GM21360 (cell line): ENCODE measurements at regions not wholly inside any gene's neighbourhood (a gene's known extent, or its start where the extent isn't known, plus 50 kb on each side); places are given as distances from the start of the nearest gene placed in this dataset.

ENCODE experiments used
- ATAC-seq: cut with Tn5 transposase; IDR thresholded peaks from one replicate; pipeline ENCODE4 v1.9.1; 2021; ENCODE audit warnings: mild to moderate bottlenecking, moderate library complexity; ENCODE audit not compliant: unreplicated experiment

DNA sequence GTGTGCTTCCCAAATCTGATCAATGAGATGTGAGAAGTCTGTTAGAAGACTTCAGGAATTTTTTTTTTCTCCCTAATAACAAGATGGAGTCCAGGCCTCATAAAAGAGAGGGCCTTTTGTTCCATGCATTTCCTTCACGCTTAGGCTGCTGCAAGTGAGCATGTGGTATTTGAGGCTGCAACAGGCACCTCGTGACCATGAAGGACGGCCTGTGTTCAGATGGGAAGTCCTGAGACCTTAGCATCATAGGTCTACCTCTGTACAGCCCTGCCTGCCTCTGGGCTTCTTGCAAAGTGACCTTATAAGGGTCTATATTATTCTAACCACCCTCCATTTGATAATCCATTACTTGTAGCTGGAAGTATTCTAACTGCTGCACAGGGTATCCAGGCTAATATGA, 86.6 kb downstream of the BOD1 start:
- ATAC-seq, result no peak

DNA sequence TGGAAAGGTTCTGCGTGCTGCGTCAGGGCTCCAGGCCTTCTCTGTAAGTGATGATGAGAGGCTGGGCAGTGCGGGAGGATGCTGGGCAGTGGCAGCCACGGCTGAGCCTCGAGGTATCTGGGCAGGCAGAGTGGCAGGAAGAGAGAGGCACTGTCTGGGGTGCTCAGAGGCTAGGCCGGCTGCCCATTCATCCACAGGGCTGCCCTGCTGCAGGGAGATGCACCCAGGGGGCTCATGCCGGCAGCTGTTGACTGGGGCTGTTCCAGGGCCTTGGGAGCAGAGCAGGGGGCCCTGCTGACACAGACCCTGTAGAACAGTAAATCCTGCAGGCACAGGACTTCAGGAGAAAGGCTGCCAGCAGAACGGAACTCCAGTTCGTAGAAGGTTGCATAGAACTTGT, 88.8 kb downstream of the BOD1 start:
- ATAC-seq, result no peak

- no peak for ATAC-seq
These were observed 92.3 kb downstream of the BOD1 start for GRCh38 chr5:173524136-173524535.

DNA sequence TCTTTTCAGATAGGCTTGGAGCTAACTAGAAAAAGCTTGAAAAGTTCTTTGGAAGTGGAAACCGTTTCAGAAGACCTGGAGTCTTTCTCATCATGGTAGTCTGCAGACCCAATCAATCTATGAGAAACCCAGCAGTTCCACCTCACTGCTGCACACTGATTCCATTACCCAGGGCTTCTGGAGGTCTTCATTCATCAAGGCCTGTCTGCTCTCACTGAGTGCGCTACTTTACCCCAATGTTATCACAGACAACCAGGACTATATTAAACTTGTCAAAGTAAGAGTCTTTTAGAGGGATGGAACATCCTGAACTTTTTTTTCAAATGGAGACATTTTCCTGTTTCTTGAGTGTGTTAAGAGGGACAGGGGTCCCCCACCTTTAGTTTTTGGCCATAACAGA, 93.1 kb downstream of the BOD1 start:
- no peak for ATAC-seq

- ATAC-seq, result no peak
These were observed 93.9 kb downstream of the BOD1 start for GRCh38 chr5:173522518-173522917.

DNA sequence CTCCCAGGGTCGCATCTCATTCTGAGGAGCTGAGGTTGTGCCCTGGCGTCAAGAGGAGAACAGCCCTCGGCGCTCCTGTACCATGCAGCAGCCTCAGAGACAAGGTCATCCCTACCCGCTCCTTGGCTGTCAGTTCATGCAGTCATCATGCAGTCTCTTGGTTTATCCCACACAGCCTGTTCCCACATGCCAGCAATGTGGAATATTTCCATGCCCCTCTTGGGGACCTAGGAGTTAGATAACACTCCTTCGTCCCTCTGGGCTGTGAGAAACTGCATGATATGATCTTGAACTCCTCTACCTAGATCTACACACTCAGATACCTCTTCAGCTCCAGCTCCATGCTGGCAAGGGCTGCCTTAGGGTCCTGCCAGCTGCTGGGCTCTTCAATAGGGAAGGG, 97.6 kb downstream of the BOD1 start:
- no peak for ATAC-seq

DNA sequence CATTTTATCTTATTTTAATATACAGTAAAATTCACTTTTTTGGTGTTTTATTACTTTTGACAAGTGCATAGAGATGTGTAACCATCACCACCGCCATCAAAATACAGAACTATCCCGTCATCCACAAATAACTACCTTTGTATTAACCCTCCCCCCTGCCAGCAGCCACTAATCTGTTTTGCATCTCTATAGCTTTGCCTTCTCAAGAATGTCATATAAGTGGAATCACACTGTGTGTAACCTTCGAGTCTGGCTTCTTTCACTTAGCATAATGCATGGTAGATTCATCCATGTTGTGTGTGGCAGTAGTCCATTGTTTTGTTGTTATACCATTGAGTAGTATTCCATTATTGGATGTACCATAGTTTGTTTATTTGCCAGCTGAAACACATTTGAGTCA, 98.8 kb downstream of the BOD1 start:
- no peak for ATAC-seq

- no peak for ATAC-seq
These were observed 100.9 kb downstream of the BOD1 start for GRCh38 chr5:173515526-173515925.

- ATAC-seq, result no peak
These were observed 101.8 kb downstream of the BOD1 start for GRCh38 chr5:173514661-173515060.

DNA sequence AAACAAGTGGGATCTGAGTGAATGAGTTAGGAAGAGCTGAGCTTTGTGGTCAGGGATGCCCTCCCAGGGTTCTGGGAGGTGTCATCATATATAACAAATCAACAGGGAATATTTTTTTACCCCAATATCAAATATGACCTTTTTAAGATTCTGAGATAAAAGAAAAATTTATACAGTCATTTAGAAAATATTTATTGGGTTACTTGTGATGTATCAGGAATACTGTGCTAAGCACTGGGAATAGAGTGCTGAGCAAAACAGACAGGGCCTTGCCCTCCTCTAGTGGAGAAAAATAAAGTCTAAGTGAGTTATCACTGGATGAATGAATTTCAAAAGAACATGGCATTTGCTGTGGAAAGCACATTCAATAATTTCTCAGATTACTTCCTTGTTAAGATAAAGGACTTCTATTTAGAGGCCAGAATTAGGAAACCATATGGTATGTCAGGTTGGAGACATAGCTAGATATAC, 102.9 kb downstream of the BOD1 start:
- no peak for ATAC-seq

DNA sequence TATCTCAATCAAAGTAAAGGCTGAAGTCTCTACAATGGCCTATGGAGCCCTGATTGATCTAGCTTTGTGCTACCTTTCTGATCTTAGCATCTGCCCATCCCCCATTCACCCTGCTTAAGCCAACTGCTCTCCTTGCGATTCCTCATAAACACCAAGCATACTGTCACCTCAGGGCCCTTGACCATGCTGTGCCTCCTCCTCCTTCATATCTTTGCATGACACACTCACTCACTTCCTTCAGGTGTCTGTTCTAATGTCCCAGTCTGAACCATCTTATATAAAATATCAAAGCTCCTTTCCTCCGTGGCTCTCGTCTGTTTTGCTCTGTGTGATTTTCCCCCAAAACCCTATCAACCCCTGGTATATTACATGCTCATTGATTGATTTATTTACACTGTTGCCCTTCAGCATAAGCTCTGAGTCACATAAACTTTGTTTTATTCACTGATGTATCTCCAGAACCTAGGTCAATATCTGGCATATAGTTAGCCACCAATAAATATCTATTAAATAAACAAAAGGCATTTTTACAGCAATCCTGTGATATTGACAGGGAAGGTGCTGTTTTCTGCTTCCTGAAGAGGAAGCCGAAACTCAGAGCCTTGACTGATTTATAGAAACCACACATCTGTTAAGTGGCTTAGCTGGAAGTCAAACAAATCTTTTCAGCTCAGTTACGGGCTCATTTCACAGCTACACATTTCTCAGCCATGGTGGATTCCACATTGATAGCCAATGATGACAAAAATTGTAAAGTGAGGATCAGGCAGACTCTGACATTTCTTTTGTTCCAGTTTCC, 103.6 kb downstream of the BOD1 start:
- no peak for ATAC-seq

DNA sequence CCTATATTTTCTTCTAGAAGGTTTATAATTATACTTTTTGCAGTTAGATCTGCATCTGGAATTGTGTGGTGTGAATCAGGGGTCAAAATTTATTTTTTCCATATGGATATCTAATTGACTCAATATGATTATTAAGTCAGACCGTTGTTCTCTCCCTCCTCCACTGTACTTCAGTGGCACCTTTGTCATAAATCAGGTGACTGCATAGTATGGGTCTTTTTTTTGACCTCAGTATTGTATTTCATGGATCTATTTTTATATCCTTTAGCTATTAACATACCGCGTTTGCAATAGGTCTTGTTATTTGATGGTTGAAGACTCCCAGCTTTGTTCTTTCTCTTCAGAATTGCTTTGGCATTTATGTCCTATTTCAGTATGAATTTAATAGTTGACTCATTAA, 107.4 kb downstream of the BOD1 start:
- ATAC-seq, result no peak

GRCh38 chr5:173507171-173507570, 109.3 kb downstream of the BOD1 start:
- no peak for ATAC-seq

DNA sequence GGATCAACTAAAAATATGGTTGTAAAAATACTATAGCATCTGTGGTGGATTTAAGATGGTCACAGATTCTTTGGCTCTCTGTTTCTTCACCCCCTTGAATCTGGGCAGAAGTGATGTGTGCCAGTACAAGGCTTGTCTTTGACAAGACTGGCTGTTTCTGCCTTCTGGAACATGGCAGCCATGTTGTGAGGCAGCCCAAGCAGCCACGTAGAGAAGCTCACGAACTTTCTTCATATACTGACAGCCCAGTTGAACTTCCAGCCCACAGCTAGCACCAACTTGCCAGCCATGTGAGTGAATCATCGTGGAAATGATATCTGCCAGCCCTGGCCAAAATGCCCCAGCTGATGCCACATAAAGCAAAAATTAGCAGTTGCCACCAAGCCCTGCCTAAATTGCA, 110.8 kb downstream of the BOD1 start:
- no peak for ATAC-seq

DNA sequence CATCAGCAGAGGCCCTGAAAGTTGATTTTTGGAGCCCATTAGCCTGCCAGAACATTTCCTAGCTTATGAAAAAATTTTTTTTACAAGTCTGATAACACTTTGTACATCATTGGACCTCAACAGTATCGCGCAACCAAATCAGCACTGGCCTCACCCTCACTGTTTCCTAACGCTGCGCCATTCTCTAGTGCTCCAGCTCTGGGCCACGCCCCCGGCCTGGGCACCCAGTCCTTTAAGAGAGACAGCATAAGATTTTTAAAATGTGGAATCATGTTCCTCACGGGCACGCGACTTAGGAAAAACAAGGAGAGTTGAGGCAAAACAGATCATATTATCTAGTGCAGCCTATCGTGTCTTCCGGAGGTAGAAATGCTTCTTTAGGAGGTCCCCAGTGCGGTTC, 114.5 kb downstream of the BOD1 start:
- ATAC-seq, result no peak

DNA sequence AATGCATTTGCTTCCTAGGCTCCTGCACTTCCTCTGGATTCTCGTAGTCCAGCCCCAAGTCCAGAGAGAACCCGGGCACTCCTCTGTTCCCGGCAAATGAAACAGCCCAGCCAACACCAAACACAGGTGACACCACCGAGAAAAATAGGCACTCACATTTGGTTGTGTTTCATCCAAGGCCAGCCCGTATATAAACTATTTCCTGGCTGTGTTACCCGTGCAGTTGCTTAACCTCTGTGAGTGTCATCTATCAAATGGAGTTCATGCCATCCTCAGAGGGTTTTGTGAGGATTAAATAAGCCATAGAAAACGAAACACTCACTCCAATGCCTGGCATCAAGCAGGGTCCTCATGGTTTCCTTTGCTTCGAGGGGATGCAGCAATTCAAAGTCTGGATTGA, 115.2 kb downstream of the BOD1 start:
- no peak for ATAC-seq

DNA sequence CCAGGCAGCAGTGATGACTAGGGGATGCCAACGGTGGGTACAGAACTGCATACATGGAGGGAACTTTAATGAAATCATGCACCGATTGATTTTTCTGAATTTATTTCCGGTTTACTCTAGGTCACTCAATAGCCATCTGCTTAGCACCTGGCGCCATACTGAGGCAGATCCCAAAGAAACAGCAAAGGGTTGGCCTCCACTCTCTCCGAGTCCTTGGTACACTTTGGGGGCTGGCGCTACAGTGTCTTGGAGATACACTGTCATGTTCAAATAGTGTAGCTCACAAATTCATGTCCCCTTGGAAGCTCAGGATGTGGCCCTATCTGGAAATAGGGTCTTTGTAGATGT, 116.3 kb downstream of the BOD1 start:
- no peak for ATAC-seq

DNA sequence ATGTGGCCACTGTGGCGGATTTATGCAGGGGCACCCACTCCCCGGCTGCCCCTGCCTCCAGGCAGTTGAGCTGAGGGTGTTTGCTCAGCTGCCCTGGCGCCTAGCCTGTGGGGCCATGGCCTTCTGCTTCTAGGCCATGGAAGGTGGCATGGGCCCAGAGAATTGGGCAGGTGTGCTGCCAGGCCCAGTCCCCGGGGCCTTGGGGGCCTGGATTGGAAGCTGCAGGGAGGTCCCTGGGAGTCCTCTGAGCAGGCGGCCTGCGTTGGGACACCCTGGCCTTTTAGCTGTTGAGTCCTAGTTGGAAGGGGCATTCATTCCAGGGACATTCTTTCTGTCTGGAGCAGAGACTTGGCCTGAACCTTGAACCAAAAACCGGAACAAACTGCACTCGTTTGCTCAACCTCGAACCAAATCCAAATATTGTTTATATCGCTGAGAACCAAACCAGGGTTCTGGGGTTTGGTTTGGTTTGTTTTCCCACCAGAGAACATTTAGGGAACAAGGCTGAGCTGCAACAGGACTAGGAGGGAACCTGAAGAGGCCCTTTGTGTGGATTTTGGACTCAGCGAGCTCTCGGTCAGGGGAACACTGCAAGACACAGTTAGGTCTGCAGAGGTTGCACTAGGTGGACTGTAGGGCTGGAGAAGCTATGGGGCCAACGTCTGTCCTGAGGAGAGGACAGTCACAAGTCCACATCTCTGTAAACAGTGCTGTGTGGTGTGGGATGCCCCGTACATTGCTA, 116.8 kb downstream of the BOD1 start:
- no peak for ATAC-seq

- no peak for ATAC-seq
These were observed 117.5 kb downstream of the BOD1 start for GRCh38 chr5:173498739-173499470.

GRCh38 chr5:173498286-173498685, 118.2 kb downstream of the BOD1 start:
- ATAC-seq, result no peak

DNA sequence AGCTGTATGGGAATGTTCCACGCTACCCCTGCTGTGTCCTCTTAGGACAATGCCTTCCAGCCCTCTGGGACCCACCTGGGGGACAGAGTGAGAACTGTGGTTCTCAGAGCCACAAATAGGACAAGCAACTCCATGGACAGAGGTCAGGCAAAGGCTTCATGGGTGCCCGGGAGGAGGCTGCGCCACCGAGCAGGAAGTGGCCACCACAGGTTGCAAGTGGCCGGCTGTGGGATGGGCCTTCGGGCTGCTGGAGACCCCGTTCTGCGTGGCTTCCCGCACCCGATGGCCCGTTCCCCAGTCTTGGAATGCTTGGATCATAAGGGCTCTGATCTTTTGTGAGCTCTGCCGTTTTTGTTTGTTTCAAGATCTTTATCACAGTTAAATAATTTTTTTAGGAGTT, 118.8 kb downstream of the BOD1 start:
- no peak for ATAC-seq

DNA sequence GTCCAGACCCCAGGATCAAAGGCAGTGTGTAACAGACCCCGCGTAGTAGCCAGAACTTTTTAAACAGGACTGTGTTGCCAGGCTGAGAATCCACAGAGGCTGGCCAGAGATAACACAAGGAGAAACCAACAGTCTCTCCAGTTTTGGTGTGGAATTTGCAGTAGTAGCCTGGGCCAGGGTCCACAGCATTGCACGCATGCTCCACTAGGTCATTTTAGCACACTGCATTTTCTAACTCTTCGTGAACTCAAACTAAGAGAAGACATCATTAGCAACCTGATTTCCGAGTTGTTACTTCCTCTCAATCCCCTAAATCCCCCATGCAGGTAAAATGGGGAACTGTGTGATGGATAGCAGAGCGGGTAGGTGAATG, 119.6 kb downstream of the BOD1 start:
- ATAC-seq, result no peak
